Astrocyte of the cerebellum (primary cell): ENCODE measurements at regions not wholly inside any gene's neighbourhood (a gene's known extent, or its start where the extent isn't known, plus 50 kb on each side); places are given as distances from the start of the nearest gene placed in this dataset.

ENCODE experiments used
- DNase-seq: peaks from one replicate; pipeline ENCODE4 v3.0.0-alpha.2; 2011; ENCODE audit warnings: low read depth
- H3K4me3 ChIP-seq: 2 replicates; pipeline ENCODE4 v1.5.1; 2011; ENCODE audit warnings: mild to moderate bottlenecking, low read depth, low read length, moderate library complexity
- in situ Hi-C: cut with HindIII; loops from 2 replicates; pipeline ENCODE4 v1.10.0; 2017; ENCODE audit warnings: low sequenced_read_pairs
- TF ChIP-seq, protein P1 (sequence below): IDR thresholded peaks from 2 replicates; pipeline ENCODE4 v1.5.1; 2012; ENCODE audit warnings: low read length, low read depth, moderate library complexity, mild to moderate bottlenecking; ENCODE audit errors: missing control alignments

DNA sequence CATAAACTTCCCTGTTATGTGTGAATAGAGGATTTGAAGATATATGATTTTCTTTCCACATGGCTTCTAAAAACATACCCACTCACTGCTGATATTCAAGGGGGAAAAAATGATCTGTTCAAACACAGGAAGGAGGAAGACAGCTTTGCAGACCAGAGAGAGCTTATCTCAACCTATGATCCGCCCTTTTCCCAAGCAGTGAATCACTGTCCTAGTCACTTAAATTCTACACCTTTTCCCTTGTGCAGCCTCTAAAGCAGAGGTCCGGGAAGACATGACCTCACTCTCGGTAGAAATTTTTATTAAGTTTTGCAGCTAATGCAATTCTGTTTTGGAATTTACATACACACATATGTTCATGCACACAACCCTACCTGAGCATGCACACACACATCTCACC is 197.2 kb downstream of the DIRAS2 start:
- H3K4me3 ChIP-seq = no peak overlapping the region
- no peak for DNase-seq
- TF ChIP-seq, protein P1, sequence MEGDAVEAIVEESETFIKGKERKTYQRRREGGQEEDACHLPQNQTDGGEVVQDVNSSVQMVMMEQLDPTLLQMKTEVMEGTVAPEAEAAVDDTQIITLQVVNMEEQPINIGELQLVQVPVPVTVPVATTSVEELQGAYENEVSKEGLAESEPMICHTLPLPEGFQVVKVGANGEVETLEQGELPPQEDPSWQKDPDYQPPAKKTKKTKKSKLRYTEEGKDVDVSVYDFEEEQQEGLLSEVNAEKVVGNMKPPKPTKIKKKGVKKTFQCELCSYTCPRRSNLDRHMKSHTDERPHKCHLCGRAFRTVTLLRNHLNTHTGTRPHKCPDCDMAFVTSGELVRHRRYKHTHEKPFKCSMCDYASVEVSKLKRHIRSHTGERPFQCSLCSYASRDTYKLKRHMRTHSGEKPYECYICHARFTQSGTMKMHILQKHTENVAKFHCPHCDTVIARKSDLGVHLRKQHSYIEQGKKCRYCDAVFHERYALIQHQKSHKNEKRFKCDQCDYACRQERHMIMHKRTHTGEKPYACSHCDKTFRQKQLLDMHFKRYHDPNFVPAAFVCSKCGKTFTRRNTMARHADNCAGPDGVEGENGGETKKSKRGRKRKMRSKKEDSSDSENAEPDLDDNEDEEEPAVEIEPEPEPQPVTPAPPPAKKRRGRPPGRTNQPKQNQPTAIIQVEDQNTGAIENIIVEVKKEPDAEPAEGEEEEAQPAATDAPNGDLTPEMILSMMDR = no peak
- in situ Hi-C loops = no loop called here

DNA sequence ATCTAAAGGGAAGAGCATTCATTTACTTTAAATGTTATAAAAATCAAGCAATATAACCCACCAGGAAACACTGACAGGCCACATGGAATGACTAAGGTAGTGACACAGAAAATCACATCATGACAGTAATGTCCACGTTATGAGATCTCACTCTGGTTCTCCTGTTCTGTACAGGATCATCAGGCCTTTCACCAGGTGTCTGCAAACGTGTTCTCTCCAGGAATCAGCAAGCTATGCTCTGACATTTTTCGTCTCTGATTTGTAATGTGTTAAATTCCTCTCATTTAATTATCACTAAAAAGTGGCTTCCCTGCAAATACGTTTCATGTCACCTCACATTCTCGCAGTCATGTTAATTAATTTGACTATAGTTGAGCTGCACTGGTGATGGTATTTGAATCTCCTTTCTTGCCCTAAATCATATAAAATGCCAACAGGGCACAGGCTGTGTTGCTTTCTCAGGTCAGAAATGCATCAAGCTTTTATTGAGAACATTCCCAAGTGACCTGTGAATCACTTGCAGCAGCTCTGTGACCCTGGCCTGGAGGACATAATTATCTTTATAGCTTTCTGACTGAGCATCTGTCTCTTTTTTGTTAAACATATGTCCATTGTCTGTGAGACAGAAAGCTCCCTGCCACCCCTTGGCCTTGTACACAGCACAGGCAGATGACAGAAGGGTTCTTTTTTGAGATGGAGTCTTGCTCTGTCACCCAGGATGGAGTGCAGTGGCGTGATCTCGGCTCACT is 196.2 kb downstream of the DIRAS2 start:
- in situ Hi-C loops = no loop called here
- DNase-seq = no peak
- no peak overlapping the region for H3K4me3 ChIP-seq
- TF ChIP-seq, protein P1 = no peak

DNA sequence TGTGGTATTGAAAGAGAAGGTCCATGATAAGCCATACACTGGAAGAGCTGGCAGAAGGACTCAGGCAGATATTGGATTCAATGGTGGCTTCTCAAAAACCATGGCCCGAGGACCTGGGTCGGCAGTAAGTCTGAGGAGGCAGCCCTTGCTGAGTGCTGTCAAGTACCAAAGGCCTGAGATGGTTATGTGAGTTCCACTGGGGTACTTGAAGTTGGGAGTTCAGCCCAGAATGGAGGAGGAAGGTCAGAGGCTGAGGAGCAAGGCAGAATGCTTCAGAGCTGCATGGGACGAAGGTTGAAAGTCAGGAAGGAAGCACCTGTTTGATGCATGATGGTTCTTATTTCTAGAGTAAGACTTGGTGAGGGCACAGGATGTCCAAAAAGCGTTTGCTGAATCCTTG is 194.9 kb downstream of the DIRAS2 start:
- no peak for DNase-seq
- in situ Hi-C loops = no loop called here
- TF ChIP-seq, protein P1 = no peak
- no peak overlapping the region for H3K4me3 ChIP-seq

DNA sequence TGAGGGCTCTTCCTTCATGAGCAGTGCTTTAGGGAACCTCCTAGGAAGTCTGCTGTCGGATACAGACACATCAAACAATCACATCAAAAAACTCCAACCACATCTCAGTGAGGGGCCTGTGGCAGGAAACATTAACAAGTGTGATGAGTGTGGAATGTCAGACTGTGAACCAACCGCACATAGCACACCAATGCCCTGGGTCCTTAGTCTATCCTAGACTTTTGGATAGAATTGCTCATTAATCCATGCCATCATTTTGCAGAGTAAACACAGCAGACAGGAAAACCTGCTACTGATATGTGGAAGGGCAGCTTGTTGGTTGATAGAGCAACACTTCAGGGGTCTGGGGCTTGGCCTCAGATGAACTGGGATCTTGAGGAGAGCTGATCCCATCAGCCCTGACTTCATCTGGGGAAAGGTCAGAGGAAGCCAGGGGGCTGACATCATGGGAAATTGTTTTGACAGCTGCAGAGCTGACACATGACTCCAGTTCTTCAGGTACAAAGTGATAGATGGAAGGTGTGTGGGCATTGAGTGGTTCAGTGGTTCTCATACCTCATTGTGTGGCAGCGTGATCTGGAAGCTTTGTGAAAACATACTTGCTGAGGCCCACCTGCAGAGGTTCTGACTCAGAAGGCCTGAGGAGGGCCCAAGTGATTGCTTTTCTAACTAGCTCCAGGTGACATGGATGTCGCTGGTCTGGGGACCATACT is 193.3 kb downstream of the DIRAS2 start:
- in situ Hi-C loops = no loop called here

DNA sequence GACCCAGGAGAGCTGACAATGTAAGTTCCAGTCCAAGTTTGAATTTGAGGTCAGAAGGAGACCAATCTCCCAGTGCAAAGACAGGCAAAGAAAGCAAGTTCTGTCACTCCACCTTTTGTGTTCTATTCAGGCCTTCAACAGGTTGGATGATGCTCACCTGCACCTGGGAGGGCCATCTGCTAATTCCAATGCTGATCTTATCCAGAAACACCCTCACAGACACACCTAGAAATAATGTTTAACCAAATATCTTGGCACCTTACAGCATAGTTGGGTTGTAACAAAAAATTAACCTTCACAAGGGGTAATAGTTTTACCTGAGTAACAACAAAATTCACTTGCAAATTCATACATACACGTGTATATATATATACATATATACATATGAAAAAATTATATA is 190.8 kb downstream of the DIRAS2 start:
- no peak overlapping the region for H3K4me3 ChIP-seq
- in situ Hi-C loops = no loop called here
- TF ChIP-seq, protein P1 = no peak
- no peak for DNase-seq

More for the DNA sequence above, 193.3 kb downstream of the DIRAS2 start:
- TF ChIP-seq, protein P1 = no peak
- DNase-seq = no peak
- no peak overlapping the region for H3K4me3 ChIP-seq

DNA sequence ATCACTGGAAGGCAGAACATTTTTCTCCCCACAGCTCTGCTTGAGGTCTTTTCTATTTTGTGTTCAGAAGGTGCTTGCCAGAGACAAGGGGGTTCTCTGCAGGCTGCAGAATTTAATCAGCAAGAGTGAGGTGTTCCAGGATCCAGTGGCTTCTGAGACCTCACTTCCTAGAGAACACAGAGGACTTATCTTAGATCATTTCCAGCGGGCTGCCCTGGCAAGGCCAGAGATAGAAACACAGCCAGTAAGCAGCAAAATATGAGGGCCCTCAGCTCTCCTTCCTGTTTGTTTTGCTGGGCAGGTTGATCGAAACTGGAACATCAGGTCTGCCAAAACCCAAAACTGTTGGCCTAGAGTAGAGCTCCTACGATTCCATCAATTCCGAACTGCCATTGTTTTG is 187.3 kb downstream of the DIRAS2 start:
- no peak for DNase-seq
- in situ Hi-C loops = no loop called here
- TF ChIP-seq, protein P1 = no peak
- H3K4me3 ChIP-seq = no peak overlapping the region
